Fibroblast of the aortic adventitia (primary cell): ENCODE measurements at regions not wholly inside any gene's neighbourhood (a gene's known extent, or its start where the extent isn't known, plus 50 kb on each side); places are given as distances from the start of the nearest gene placed in this dataset.

Source experiments
- DNase-seq: peaks from one replicate; pipeline ENCODE4 v3.0.0-alpha.2; 2010; ENCODE audit warnings: low read depth
- H3K4me3 ChIP-seq: 2 replicates; pipeline ENCODE4 v1.5.1; 2011; ENCODE audit warnings: low read depth, mild to moderate bottlenecking, control low read depth, low read length, moderate library complexity
- TF ChIP-seq, protein P1 (sequence below): IDR thresholded peaks from 2 replicates; pipeline ENCODE4 v1.5.1; 2011; ENCODE audit warnings: mild to moderate bottlenecking, low read length, control low read depth, inconsistent platforms; ENCODE audit not compliant: insufficient read depth

DNA sequence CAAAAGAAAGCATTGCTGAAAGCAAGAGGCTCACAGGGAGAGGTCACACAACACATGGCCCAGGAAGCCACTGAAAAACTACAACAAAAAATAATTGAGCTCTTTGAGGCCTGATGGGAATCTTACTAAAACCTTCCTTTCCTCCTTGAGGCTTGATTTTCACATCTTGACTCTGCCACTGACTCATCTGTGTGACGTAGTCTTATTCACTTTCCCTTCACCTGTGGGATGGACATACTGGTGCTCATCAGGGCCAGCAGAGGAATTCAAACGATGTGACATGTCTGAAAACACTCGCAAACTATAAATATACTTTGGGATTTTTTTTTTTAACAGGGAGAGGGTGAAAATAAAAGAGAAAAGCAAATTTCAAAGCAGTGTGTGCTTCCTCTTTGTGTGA, 78.3 kb upstream of the ASIC2 start:
- no peak for DNase-seq
- TF ChIP-seq, protein P1, sequence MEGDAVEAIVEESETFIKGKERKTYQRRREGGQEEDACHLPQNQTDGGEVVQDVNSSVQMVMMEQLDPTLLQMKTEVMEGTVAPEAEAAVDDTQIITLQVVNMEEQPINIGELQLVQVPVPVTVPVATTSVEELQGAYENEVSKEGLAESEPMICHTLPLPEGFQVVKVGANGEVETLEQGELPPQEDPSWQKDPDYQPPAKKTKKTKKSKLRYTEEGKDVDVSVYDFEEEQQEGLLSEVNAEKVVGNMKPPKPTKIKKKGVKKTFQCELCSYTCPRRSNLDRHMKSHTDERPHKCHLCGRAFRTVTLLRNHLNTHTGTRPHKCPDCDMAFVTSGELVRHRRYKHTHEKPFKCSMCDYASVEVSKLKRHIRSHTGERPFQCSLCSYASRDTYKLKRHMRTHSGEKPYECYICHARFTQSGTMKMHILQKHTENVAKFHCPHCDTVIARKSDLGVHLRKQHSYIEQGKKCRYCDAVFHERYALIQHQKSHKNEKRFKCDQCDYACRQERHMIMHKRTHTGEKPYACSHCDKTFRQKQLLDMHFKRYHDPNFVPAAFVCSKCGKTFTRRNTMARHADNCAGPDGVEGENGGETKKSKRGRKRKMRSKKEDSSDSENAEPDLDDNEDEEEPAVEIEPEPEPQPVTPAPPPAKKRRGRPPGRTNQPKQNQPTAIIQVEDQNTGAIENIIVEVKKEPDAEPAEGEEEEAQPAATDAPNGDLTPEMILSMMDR = no peak
- H3K4me3 ChIP-seq = no peak overlapping the region

DNA sequence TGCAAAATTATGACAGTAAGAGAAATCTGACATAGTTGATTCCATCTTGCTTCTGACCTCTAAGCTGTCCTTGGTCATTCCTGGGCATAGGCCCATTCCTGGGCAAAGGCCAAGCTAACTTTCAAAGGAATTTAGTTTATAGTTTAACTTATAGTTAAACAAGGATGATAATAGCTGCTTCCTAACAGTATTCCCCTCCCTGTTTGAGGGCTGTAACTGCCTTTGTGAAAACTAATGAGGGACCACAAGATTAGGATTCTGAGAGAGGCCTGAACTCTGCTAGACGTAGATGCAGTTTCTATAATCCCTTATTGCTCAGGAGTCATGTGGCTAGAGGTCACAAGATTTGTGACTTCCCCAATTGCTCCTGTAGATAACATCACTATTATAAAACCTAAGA, 80.2 kb upstream of the ASIC2 start:
- TF ChIP-seq, protein P1 = no peak
- no peak for DNase-seq

DNA sequence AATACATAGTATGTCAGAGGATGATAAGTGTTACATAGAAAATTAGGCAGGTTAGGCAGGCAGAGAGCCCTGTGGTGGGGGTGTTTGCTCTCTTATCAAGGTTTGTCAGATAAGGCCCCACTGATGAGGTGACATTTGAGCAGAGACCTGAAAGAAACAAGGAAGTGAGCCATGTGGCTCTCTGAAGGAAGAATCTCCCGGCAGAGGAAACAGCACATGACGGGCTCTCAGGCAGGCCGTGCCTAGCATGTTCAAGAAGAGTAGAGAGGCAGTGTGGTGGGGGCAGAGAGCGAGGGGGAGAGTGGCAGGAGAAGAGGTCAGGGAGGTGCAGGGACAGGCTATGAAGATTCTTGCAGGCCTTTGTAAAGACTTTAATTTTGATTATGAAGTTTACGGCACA, 82.0 kb upstream of the ASIC2 start:
- TF ChIP-seq, protein P1 = no peak
- no peak for DNase-seq

More for the DNA sequence above, 80.2 kb upstream of the ASIC2 start:
- no peak overlapping the region for H3K4me3 ChIP-seq

DNA sequence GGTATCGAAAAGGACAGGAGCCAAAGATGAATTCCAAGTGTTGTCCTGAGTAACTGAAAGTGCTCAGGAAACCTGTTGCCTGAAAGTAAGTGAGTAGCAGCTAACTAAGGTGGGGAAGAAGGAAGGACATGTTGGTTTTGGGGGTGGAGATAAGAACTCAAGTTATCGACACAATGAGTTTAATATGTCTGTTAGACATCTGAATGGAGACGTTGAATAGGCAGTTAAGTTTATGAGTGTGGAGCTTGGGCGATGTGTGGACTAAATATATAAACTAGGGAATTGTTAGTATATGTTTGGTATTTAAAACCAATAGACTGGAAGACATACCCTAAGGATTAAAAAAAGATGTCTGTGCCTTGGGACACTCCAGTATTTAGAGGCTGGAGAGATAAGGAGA, 82.7 kb upstream of the ASIC2 start:
- DNase-seq = no peak
- TF ChIP-seq, protein P1 = no peak

More for the DNA sequence above, 82.0 kb upstream of the ASIC2 start:
- H3K4me3 ChIP-seq = no peak overlapping the region

DNA sequence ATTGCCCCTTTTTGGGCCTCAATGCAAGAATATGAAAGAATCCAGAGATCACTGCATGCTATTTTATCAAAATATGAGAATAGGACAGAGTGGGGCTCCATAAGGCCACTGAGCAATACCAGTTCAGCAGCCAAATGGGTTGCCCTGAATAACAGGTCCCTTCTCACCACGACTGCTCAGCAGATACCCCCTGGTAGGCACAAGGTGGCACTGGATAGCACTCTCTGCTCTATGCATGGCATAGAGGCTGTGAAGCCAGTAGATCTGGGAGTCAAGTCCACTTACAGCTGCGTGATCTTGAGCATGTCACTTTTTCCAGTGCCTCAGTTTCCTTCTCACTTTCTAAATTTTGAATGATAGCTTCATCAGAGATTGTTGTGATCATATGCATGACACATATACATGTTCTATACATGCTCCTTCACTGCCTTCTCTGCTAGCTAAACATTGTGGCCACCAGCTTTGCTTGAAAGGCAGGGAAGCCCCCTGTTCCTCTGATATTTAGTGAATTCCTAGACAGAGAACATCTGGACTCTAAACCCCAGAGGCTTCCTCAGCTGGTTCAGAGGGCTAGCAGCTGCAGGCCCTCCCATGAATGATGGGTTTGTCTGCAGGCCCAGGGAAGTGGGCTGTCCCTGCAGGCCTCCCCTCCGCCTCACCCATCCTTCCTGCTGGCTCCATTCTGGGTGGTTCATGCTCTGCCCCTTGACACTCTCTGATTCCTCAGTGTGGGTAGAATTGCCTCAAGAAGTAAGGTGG, 84.9 kb upstream of the ASIC2 start:
- DNase-seq = no peak
- no peak overlapping the region for H3K4me3 ChIP-seq
- TF ChIP-seq, protein P1 = no peak

More for the DNA sequence above, 82.7 kb upstream of the ASIC2 start:
- H3K4me3 ChIP-seq = no peak overlapping the region

DNA sequence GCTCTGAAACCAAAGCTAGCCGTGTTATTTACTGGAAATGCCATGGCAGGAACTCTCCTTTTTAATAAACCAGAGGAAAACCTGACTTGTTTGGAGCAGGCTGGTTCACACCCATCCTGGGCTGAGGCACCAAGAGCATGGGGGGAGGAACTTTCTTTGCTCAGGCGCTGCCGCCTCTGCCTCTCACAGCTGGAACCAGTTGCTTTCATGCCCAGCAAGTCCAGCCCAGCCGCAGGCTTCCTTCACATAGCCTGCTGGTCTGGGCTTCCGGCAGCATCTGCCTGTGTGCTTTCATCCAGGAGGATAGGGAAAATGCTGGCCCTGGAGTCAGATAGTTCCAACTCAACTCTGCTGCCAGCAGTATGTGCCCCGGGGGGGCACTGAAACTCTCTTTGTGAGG, 88.1 kb upstream of the ASIC2 start:
- DNase-seq = no peak
- H3K4me3 ChIP-seq = no peak overlapping the region
- TF ChIP-seq, protein P1 = no peak
